Keratinocyte (primary cell): ENCODE measurements at regions not wholly inside any gene's neighbourhood (a gene's known extent, or its start where the extent isn't known, plus 50 kb on each side); places are given as distances from the start of the nearest gene placed in this dataset.

Experiments used
- CTCF ChIP-seq, 3 experiments: IDR thresholded peaks in 1 of 3; conservative IDR thresholded peaks in 1 of 3; optimal IDR thresholded peaks in 1 of 3; 2 replicates in 2 of 3; 3 replicates in 1 of 3; pipeline versions ENCODE3 to v1.5.1; 2011; ENCODE audit warnings: low read length in 3 of 3, mild to moderate bottlenecking in 3 of 3, moderate library complexity in 2 of 3, control low read depth in 1 of 3, inconsistent platforms in 1 of 3; ENCODE audit not compliant: insufficient read depth in 2 of 3; ENCODE audit errors: extremely low read depth in 1 of 3
- EZH2 ChIP-seq: IDR thresholded peaks from one replicate; pipeline ENCODE4 v1.6.1; 2012; ENCODE audit warnings: inconsistent platforms, mild to moderate bottlenecking, low read length, moderate library complexity

- no peak for TF ChIP-seq CTCF (optimal IDR thresholded peaks at IDR 0.05 in 1 of 3, IDR thresholded peaks at IDR 0.05 in 1 of 3, conservative IDR thresholded peaks at IDR 0.05 in 1 of 3; ENCODE audit: extremely low read depth in 1 of 3, insufficient read depth in 2 of 3, low read length in 3 of 3)
- no peak for TF ChIP-seq EZH2
Observed at GRCh38 chr9:78575081-78575480, 278.2 kb downstream of the PSAT1 start.
